HG03378 (cell line): ENCODE measurements at regions not wholly inside any gene's neighbourhood (a gene's known extent, or its start where the extent isn't known, plus 50 kb on each side); places are given as distances from the start of the nearest gene placed in this dataset.
A peak's percentile ranks its signal among the peaks of the same experiment; 100 is the strongest.

Experiments
- ATAC-seq: cut with Tn5 transposase; IDR thresholded peaks from one replicate; pipeline ENCODE4 v1.9.1; 2021; ENCODE audit warnings: mild to moderate bottlenecking, moderate library complexity; ENCODE audit not compliant: unreplicated experiment

- ATAC-seq = peak; percentile 78
Measured at GRCh38 chr9:79877943-79878602, 306.3 kb downstream of the TLE4 start.

GRCh38 chr9:79868567-79869189 is 296.9 kb downstream of the TLE4 start:
- ATAC-seq = peak; percentile 56

GRCh38 chr9:79862921-79863890 is 291.4 kb downstream of the TLE4 start:
- ATAC-seq = no peak

- ATAC-seq = peak; percentile 75
Measured at GRCh38 chr9:79858508-79858907, 286.7 kb downstream of the TLE4 start.

GRCh38 chr9:79857188-79857587 is 285.4 kb downstream of the TLE4 start:
- no peak for ATAC-seq

GRCh38 chr9:79847074-79847473 is 275.3 kb downstream of the TLE4 start:
- ATAC-seq = no peak

GRCh38 chr9:79829566-79830302 is 258.0 kb downstream of the TLE4 start:
- no peak for ATAC-seq

GRCh38 chr9:79824265-79824664 is 252.5 kb downstream of the TLE4 start:
- peak; percentile 95 for ATAC-seq

GRCh38 chr9:79817438-79818004 is 245.8 kb downstream of the TLE4 start:
- peak; percentile 90 for ATAC-seq

GRCh38 chr9:79813258-79813638 is 241.5 kb downstream of the TLE4 start:
- ATAC-seq = no peak

GRCh38 chr9:79812507-79813257 is 240.9 kb downstream of the TLE4 start:
- ATAC-seq = peak; percentile 89

- peak; percentile 12 for ATAC-seq
Measured at GRCh38 chr9:79812099-79812498, 240.3 kb downstream of the TLE4 start.

GRCh38 chr9:79809931-79810330 is 238.2 kb downstream of the TLE4 start:
- ATAC-seq = no peak

GRCh38 chr9:79809316-79809876 is 237.6 kb downstream of the TLE4 start:
- no peak for ATAC-seq

- no peak for ATAC-seq
Measured at GRCh38 chr9:79807971-79808370, 236.2 kb downstream of the TLE4 start.

GRCh38 chr9:79806086-79806485 is 234.3 kb downstream of the TLE4 start:
- ATAC-seq = no peak

- ATAC-seq = no peak
Measured at GRCh38 chr9:79801459-79801858, 229.7 kb downstream of the TLE4 start.

- no peak for ATAC-seq
Measured at GRCh38 chr9:79800578-79800977, 228.8 kb downstream of the TLE4 start.

- no peak for ATAC-seq
Measured at GRCh38 chr9:79799691-79800335, 228.0 kb downstream of the TLE4 start.
